NCI-H748 (cell line): ENCODE measurements at regions not wholly inside any gene's neighbourhood (a gene's known extent, or its start where the extent isn't known, plus 50 kb on each side); places are given as distances from the start of the nearest gene placed in this dataset.
A peak's percentile ranks its signal among the peaks of the same experiment; 100 is the strongest.

Experiments used
- DNase-seq: peaks from one replicate; lab custom pipeline; 2025; ENCODE audit not compliant: unreplicated experiment; lab: John Stamatoyannopoulos, UW

DNA sequence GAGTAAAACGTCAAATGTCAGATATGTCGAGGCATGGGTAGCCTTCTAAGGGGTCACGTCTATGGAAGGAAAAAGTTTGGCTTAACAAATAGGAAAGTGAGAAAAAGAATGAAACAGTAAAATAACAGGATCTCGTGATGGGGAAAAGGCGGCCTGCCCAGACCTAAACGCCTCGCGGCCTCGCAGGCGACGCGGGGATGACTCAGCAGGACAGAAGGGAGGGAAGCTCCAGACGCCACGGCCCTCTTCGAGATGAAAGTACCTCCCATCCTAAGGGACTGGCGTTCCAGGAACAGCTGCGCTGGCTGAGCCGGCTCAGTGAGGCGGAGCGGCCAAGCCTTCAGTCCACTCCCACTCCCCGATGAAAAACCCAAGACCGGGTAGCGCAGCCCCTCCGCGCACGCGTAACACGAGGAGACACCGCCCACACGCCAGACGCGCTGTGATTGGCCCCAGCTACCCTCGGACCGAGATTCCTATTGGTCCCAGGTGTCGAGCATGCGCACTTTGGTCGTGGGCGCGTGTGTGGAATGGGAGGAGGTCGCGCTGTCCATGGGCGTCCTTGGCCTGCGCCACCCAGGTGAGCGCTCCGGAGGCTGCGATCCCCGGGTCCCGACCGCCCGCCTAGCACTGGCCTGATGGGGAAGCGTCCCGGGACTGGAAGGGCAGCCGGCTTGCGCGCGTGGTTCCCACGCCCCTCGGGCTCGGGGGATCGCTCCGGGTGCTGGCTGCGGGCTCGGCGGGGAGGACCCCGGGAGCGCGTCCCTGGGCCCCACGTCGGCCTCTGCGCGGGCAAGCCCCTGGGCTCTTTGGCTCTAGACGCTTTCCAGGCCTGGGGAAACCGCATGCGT is 588.5 kb downstream of the MTRR start:
- DNase-seq = peak; percentile 100

- peak; percentile 84 for DNase-seq
Measured at GRCh38 chr5:8458038-8458383, 589.1 kb downstream of the MTRR start.

- DNase-seq = peak; percentile 54
Measured at GRCh38 chr5:8461543-8461942, 592.6 kb downstream of the MTRR start.

DNA sequence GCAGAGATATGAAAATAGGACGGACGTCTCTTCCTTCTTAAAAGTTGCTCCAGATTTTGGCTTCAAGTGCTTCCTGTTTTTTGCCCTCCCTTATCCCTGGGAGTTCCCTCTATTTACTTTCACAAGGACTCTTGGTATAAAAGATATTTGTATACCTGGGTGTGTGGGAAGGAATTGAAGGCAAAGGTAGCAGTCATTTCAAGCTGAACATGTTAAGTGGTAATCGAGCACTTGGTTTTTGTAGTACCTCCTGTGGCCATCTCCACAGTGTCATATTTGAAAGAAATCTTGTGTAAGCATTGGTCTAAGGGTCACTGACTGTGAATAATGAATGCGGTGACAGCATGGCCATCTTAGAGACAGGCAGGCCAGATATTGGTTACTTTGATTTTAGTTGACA is 593.6 kb downstream of the MTRR start:
- peak; percentile 68 for DNase-seq

DNA sequence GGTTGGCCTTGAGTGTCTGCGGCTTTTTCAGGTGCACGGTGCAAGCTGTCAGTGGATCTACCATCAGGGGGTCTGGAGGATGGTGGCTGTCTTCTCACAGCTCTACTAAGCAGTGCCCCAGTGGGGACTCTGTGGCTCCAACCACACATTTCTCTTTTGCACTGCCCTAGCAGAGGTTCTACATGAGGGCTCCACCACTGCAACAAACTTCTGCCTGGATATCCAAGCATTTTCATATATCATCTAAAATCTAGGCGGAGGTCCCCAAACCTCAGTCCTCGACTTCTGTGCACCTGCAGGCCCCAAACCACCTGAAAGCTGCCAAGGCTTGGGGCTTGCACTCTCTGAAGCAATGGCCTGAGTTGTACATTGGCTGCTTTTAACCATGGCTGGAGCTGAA is 601.5 kb downstream of the MTRR start:
- peak; percentile 33 for DNase-seq

- no peak for DNase-seq
Measured at GRCh38 chr5:8471581-8471980, 602.6 kb downstream of the MTRR start.

- DNase-seq = no peak
Measured at GRCh38 chr5:8473016-8473415, 604.1 kb downstream of the MTRR start.

GRCh38 chr5:8473827-8474568 is 605.0 kb downstream of the MTRR start:
- peak; percentile 51 for DNase-seq

- peak; percentile 50 for DNase-seq
Measured at GRCh38 chr5:8474569-8474930, 605.6 kb downstream of the MTRR start.

GRCh38 chr5:8478326-8478725 is 609.4 kb downstream of the MTRR start:
- DNase-seq = no peak

GRCh38 chr5:8481007-8481406 is 612.1 kb downstream of the MTRR start:
- no peak for DNase-seq

DNA sequence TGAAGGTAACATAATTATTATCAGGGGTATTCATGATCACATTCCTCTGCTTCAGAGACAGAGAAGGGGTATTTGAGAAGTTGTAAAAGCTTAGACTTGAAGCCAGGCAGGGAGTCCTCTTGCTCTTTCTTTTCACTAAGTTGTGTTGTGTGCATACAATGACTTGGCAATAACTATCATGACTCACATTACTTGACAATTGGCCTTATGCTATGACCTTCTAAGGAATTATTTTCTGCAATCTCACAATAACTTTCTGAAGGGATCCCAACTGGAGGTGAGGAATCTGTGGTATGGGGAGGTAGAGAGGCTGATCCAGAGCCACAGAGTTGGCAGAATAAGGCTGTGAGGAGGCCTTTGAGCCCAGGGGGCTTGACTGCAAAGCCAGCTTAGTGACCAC is 622.3 kb downstream of the MTRR start:
- no peak for DNase-seq

DNA sequence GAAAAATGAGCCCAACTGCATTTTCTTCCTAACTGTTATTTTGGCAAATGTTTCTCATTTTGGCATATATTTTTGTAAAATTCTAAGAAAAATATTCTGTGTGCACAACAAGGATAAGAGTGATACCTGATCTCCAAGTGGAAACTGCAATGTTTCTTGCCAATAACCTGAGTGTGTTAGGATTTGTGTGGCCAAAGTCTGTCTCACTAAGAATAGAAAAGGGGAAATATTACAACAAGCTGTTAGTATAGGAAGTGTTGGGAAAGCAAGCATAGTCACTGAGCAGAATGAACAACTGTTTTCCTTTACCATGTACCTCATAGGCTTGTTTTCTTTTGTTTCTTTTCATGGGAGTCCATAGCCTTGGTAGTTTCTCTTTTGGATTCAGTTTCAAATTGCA is 624.2 kb downstream of the MTRR start:
- no peak for DNase-seq

DNA sequence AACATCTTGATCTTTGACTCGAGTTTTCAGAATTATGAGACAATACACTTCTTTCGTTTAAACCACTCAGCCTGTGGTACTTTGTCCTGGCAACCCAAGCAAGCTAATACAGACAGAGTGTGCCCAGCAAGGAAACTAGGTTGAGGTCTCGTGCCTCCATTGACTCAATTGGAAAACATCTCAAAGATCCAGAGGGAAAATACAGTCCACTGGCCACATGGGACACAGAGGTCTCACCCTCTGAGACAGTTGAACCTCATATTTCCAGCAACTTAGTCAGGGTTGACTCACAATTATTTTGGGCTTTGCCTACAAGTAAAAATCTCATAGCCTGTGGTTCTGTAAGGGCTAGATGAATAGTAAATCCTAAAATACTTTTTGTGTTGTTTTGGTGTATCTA is 631.5 kb downstream of the MTRR start:
- no peak for DNase-seq

- DNase-seq = no peak
Measured at GRCh38 chr5:8505196-8505595, 636.2 kb downstream of the MTRR start.

- no peak for DNase-seq
Measured at GRCh38 chr5:8508231-8508630, 639.3 kb downstream of the MTRR start.

DNA sequence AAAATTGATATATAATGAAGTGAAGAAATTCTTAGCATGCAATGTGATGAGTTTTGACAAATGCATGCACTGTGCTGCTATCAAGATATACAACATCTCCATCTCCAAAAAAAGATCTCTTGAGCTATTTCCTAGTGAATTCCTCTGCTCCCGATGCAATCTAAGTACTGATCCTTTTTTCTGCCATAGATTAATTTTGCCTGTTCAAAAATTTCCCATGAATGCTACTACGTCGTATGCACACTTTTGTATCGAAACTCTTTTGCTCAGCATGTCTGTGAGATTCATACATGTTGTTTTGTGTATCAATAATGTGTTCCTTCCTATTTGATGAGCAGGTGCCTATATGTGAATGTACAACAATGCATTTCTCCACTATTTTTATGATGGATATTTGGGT is 647.4 kb downstream of the MTRR start:
- DNase-seq = no peak

GRCh38 chr5:8517456-8517855 is 648.5 kb downstream of the MTRR start:
- DNase-seq = no peak

- no peak for DNase-seq
Measured at GRCh38 chr5:8520917-8521316, 652.0 kb downstream of the MTRR start.

DNA sequence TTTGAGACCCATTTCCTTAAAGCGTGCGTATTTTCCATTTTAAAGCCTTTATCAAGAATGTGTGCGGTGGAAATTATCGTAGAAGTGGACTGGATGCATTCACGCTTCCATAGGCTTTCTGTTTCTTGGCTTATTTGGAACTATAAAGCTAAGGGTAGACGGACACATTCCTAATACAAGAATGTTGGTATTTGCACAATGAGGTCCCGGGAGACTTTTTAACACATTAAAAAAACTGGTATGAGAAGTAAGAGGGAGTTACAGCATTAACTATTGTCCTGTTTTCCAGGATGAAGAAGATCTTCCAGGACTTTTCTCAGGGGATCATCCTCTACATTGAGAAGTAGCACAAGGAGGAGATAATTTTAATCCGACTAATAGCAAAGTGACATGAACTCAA is 653.0 kb downstream of the MTRR start:
- no peak for DNase-seq

GRCh38 chr5:8522646-8523045 is 653.7 kb downstream of the MTRR start:
- DNase-seq = peak; percentile 74

DNA sequence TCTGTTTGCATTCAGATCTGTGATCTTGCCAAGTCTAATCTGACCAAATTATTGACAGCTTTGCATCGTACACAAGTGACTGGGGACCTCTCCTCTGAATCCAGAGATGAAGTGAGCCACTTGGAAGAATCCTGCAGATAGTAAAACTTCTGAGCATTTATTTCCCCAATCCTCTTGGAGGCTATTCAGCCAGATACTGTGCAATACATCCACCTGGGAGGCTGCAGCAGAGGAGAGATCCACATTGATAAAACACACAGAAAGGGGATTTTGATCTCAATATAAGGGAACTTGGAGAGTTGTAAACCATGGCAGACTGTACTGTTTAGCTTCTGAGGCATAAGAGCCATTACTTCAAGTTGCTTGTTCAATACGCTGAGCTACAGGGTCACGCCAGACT is 654.6 kb downstream of the MTRR start:
- DNase-seq = no peak

DNA sequence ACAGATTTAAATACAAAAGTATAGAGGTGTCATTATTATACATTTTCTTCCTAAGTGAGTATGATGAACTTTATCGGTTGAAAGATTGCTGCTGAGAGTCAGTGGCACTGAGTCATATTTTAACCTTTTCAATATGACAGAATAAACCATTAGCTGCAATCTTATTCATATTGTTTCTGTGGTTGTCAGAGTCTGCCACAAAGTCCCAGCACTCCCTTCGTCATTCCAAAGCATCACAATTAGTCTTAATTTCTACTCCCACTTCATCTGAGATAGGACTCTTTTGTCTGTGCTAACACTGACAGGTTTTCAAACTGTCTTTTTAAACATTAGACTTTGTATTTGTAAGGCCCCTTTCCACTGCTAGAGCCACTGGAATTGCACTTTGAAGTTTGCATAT is 656.9 kb downstream of the MTRR start:
- DNase-seq = no peak
